Effector memory CD8-positive, alpha-beta T cell (primary cell): ENCODE measurements at regions not wholly inside any gene's neighbourhood (a gene's known extent, or its start where the extent isn't known, plus 50 kb on each side); places are given as distances from the start of the nearest gene placed in this dataset.
"Not testable (repeated sequence)": the region's sequence is repeated elsewhere in the genome, so short reads cannot be mapped to it uniquely, and the experiment has no call there.

ENCODE experiments used
- ATAC-seq: fragments of 150-1000 bp; cut with Tn5 transposase; replicated peaks from 2 replicates; pipeline ENCODE4 v1.10.0; 2021; ENCODE audit warnings: mild to moderate bottlenecking, moderate library complexity
- DNase-seq, 3 experiments: peaks; one replicate each; pipeline ENCODE4 v3.0.0; 2021
- H3K27ac Mint-ChIP-seq, 2 donors: one replicate each; pipeline ENCODE4 v1.8.0; 2022; ENCODE audit warnings: mild to moderate bottlenecking in 2 of 2, mixed read lengths in 2 of 2, moderate library complexity in 2 of 2
- H3K27me3 Mint-ChIP-seq, 2 donors: one replicate each; pipeline ENCODE4 v1.8.0; 2022; ENCODE audit warnings: mixed read lengths in 2 of 2
- H3K36me3 Mint-ChIP-seq: one replicate; pipeline ENCODE4 v1.8.0; 2022; ENCODE audit warnings: mild to moderate bottlenecking, moderate library complexity, mixed read lengths; ENCODE audit not compliant: insufficient read depth
- H3K4me1 Mint-ChIP-seq, 2 donors: one replicate each; pipeline ENCODE4 v1.8.0; 2022; ENCODE audit warnings: low read depth in 2 of 2, mixed read lengths in 2 of 2
- H3K4me3 Mint-ChIP-seq, 2 donors: one replicate each; pipeline ENCODE4 v1.8.0; 2022; ENCODE audit warnings: mild to moderate bottlenecking in 2 of 2, mixed read lengths in 2 of 2, moderate library complexity in 2 of 2
- H3K9me3 Mint-ChIP-seq, 2 donors: one replicate each; pipeline ENCODE4 v1.8.0; 2022; ENCODE audit warnings: mixed read lengths in 2 of 2

GRCh38 chr17:71599583-71599982 lies 521.2 kb upstream of the SOX9 start:
- not testable (repeated sequence) for H3K4me3 Mint-ChIP-seq, H3K27me3 Mint-ChIP-seq, ATAC-seq, H3K4me1 Mint-ChIP-seq, DNase-seq, H3K36me3 Mint-ChIP-seq, H3K27ac Mint-ChIP-seq
- peaks cover 2 to 14% of the 10 kb centered on the region in 2 donors for H3K9me3 Mint-ChIP-seq

- Mint-ChIP-seq H3K4me3 (no peak overlapping the region), H3K36me3 (peaks cover 3% of the 10 kb centered on the region), H3K4me1 (no peaks in the 10 kb centered on the region), H3K27me3 (no peaks in the 10 kb centered on the region), H3K9me3 (peaks cover 2 to 14% of the 10 kb centered on the region in 2 donors), H3K27ac (no peak overlapping the region)
- ATAC-seq (no peak), DNase-seq (no peak)
These were observed 520.6 kb upstream of the SOX9 start for GRCh38 chr17:71600137-71600789.

GRCh38 chr17:71601894-71602504 lies 518.8 kb upstream of the SOX9 start:
- peaks cover 2 to 14% of the 10 kb centered on the region in 2 donors for H3K9me3 Mint-ChIP-seq
- no peak overlapping the region for H3K27ac Mint-ChIP-seq
- no peaks in the 10 kb centered on the region for H3K27me3 Mint-ChIP-seq
- DNase-seq (no peak), ATAC-seq (no peak)
- peaks cover 3% of the 10 kb centered on the region for H3K36me3 Mint-ChIP-seq
- no peaks in the 10 kb centered on the region for H3K4me1 Mint-ChIP-seq
- H3K4me3 Mint-ChIP-seq = no peak overlapping the region

- no peaks in the 10 kb centered on the region for H3K36me3 Mint-ChIP-seq
- H3K9me3 Mint-ChIP-seq = peaks cover 6 to 10% of the 10 kb centered on the region in 2 donors
- H3K4me1 Mint-ChIP-seq = no peaks in the 10 kb centered on the region
- DNase-seq (no peak), ATAC-seq (no peak)
- H3K27ac Mint-ChIP-seq = no peak overlapping the region
- no peak overlapping the region for H3K4me3 Mint-ChIP-seq
- H3K27me3 Mint-ChIP-seq = no peaks in the 10 kb centered on the region
These were observed 506.8 kb upstream of the SOX9 start for GRCh38 chr17:71613996-71614395.

- no peaks in the 10 kb centered on the region for H3K27me3 Mint-ChIP-seq
- no peak overlapping the region for H3K4me3 Mint-ChIP-seq
- H3K27ac Mint-ChIP-seq = no peak overlapping the region
- H3K36me3 Mint-ChIP-seq = no peaks in the 10 kb centered on the region
- no peaks in the 10 kb centered on the region for H3K4me1 Mint-ChIP-seq
- DNase-seq (no peak), ATAC-seq (no peak)
- H3K9me3 Mint-ChIP-seq = peaks cover 8 to 11% of the 10 kb centered on the region in 2 donors
These were observed 505.0 kb upstream of the SOX9 start for GRCh38 chr17:71615820-71616219.

- not testable (repeated sequence) for H3K36me3 Mint-ChIP-seq, H3K4me3 Mint-ChIP-seq, DNase-seq, H3K27ac Mint-ChIP-seq, H3K27me3 Mint-ChIP-seq, H3K4me1 Mint-ChIP-seq, ATAC-seq
- peaks cover 11 to 20% of the 10 kb centered on the region in 2 donors for H3K9me3 Mint-ChIP-seq
These were observed 503.1 kb upstream of the SOX9 start for GRCh38 chr17:71617767-71618166.

- ATAC-seq = no peak
- H3K36me3 Mint-ChIP-seq = no peaks in the 10 kb centered on the region
- H3K4me1 Mint-ChIP-seq = no peaks in the 10 kb centered on the region
- H3K9me3 Mint-ChIP-seq = peaks cover 8 to 18% of the 10 kb centered on the region in 2 donors
- no peak overlapping the region for H3K4me3 Mint-ChIP-seq
- no peak for DNase-seq
- no peaks in the 10 kb centered on the region for H3K27me3 Mint-ChIP-seq
- H3K27ac Mint-ChIP-seq = no peak overlapping the region
These were observed 495.5 kb upstream of the SOX9 start for GRCh38 chr17:71625330-71625729.

GRCh38 chr17:71628306-71628705 lies 492.5 kb upstream of the SOX9 start:
- H3K27me3 Mint-ChIP-seq = no peaks in the 10 kb centered on the region

GRCh38 chr17:71631483-71631882 lies 489.3 kb upstream of the SOX9 start:
- ATAC-seq = no peak
- Mint-ChIP-seq H3K4me3 (no peak overlapping the region), H3K4me1 (no peaks in the 10 kb centered on the region), H3K9me3 (peaks cover 6 to 7% of the 10 kb centered on the region in 2 donors), H3K36me3 (no peaks in the 10 kb centered on the region), H3K27ac (no peak overlapping the region), H3K27me3 (no peaks in the 10 kb centered on the region)
- no peak for DNase-seq

More at GRCh38 chr17:71628306-71628705, 492.5 kb upstream of the SOX9 start:
- Mint-ChIP-seq H3K9me3 (peaks cover 7 to 8% of the 10 kb centered on the region in 2 donors), H3K36me3 (no peaks in the 10 kb centered on the region), H3K4me3 (no peak overlapping the region), H3K27ac (no peak overlapping the region), H3K4me1 (no peaks in the 10 kb centered on the region)
- no peak for DNase-seq
- ATAC-seq = no peak

- Mint-ChIP-seq H3K36me3 (no peaks in the 10 kb centered on the region), H3K27me3 (no peaks in the 10 kb centered on the region), H3K9me3 (peaks cover under 1 to 5% of the 10 kb centered on the region in 2 donors), H3K27ac (no peak overlapping the region), H3K4me1 (no peaks in the 10 kb centered on the region), H3K4me3 (no peak overlapping the region)
- ATAC-seq = no peak
- DNase-seq = no peak
These were observed 488.5 kb upstream of the SOX9 start for GRCh38 chr17:71632328-71632727.

GRCh38 chr17:71633391-71633849 lies 487.4 kb upstream of the SOX9 start:
- H3K4me1 Mint-ChIP-seq = no peaks in the 10 kb centered on the region
- peaks cover 5 to 8% of the 10 kb centered on the region in 2 donors for H3K9me3 Mint-ChIP-seq
- H3K27ac Mint-ChIP-seq = no peak overlapping the region
- H3K4me3 Mint-ChIP-seq = no peak overlapping the region
- H3K27me3 Mint-ChIP-seq = no peaks in the 10 kb centered on the region
- no peak for ATAC-seq
- no peak for DNase-seq
- no peaks in the 10 kb centered on the region for H3K36me3 Mint-ChIP-seq

- ATAC-seq (no peak), DNase-seq (no peak)
- no peaks in the 10 kb centered on the region for H3K27me3 Mint-ChIP-seq
- H3K27ac Mint-ChIP-seq = no peak overlapping the region
- no peak overlapping the region for H3K4me3 Mint-ChIP-seq
- no peaks in the 10 kb centered on the region for H3K4me1 Mint-ChIP-seq
- H3K36me3 Mint-ChIP-seq = no peaks in the 10 kb centered on the region
- H3K9me3 Mint-ChIP-seq = peaks cover 6 to 8% of the 10 kb centered on the region in 2 donors
These were observed 486.4 kb upstream of the SOX9 start for GRCh38 chr17:71634376-71634775.

GRCh38 chr17:71635187-71635586 lies 485.6 kb upstream of the SOX9 start:
- Mint-ChIP-seq H3K27ac (no peak overlapping the region), H3K36me3 (no peaks in the 10 kb centered on the region), H3K4me3 (no peak overlapping the region), H3K27me3 (no peaks in the 10 kb centered on the region), H3K4me1 (no peaks in the 10 kb centered on the region), H3K9me3 (peaks cover 6 to 8% of the 10 kb centered on the region in 2 donors)
- DNase-seq = no peak
- no peak for ATAC-seq

GRCh38 chr17:71636644-71637043 lies 484.2 kb upstream of the SOX9 start:
- Mint-ChIP-seq H3K4me3 (no peak overlapping the region), H3K9me3 (peaks cover 8% of the 10 kb centered on the region in 2 donors), H3K4me1 (no peaks in the 10 kb centered on the region), H3K27ac (no peak overlapping the region), H3K36me3 (no peaks in the 10 kb centered on the region), H3K27me3 (no peaks in the 10 kb centered on the region)
- no peak for ATAC-seq
- no peak for DNase-seq
